HEK293 (cell line): ENCODE measurements at regions not wholly inside any gene's neighbourhood (a gene's known extent, or its start where the extent isn't known, plus 50 kb on each side); places are given as distances from the start of the nearest gene placed in this dataset.

Source experiments
- CTCF ChIA-PET: fragments of 350-600 bp; formaldehyde crosslinking; extraction: SDS; loops from one replicate; lab custom pipeline; 2021; ENCODE audit warnings: antibody characterized with exemption; lab: Yijun Ruan, JAX
- POLR2A ChIA-PET: fragments of 300-600 bp; formaldehyde crosslinking; extraction: SDS; loops from one replicate; lab custom pipeline; 2020; ENCODE audit warnings: antibody characterized with exemption, inconsistent platforms; lab: Yijun Ruan, JAX
- H3K27ac ChIP-seq: fragments of 200-500 bp; sonication (Bioruptor generic); 2 replicates; pipeline ENCODE4 v1.5.1; 2014; ENCODE audit warnings: low read depth, low read length, control low read depth, inconsistent platforms; ENCODE audit errors: extremely low read depth
- H3K36me3 ChIP-seq, 2 experiments: fragments of 200-500 bp in 1 of 2; sonication (Bioruptor generic) in 1 of 2; 1 replicate in 1 of 2; 2 replicates in 1 of 2; pipeline ENCODE4 v1.5.1; 2014 to 2017; ENCODE audit warnings: inconsistent platforms in 2 of 2, low read length in 2 of 2; ENCODE audit not compliant: control insufficient read depth in 2 of 2, insufficient read depth in 1 of 2
- H3K4me1 ChIP-seq: fragments of 200-500 bp; sonication (Bioruptor generic); 2 replicates; pipeline ENCODE4 v1.5.1; 2014; ENCODE audit warnings: mild to moderate bottlenecking, low read length, inconsistent platforms; ENCODE audit not compliant: control insufficient read depth, insufficient read depth
- H3K4me3 ChIP-seq: 2 replicates; pipeline ENCODE4 v1.5.1; 2011; ENCODE audit warnings: low read depth, mild to moderate bottlenecking, control low read depth, low read length, moderate library complexity
- H3K9me3 ChIP-seq: fragments of 200-500 bp; sonication (Bioruptor generic); 2 replicates; pipeline ENCODE4 v1.5.1; 2014; ENCODE audit warnings: low read depth, low read length, inconsistent platforms; ENCODE audit not compliant: control insufficient read depth, insufficient read depth
- BCL11B ChIP-seq: fragments of 450-650 bp; formaldehyde crosslinking; IDR thresholded peaks from 2 replicates; pipeline ENCODE4 v1.5.1; 2016; ENCODE audit warnings: low read depth, missing biosample characterization, missing genetic modification characterization
- FEZF1 ChIP-seq: fragments of 450-650 bp; formaldehyde crosslinking; IDR thresholded peaks from 2 replicates; pipeline ENCODE4 v1.5.1; 2016; ENCODE audit warnings: missing biosample characterization, missing genetic modification characterization
- HOXA7 ChIP-seq: sonication (generic); formaldehyde crosslinking; IDR thresholded peaks from 2 replicates; pipeline ENCODE4 v1.8.1; 2022; ENCODE audit warnings: missing genetic modification reagents, borderline replicate concordance
- KLF7 ChIP-seq: fragments of 450-650 bp; formaldehyde crosslinking; IDR thresholded peaks from 2 replicates; pipeline ENCODE4 v1.5.1; 2016; ENCODE audit warnings: missing biosample characterization, missing genetic modification characterization, borderline replicate concordance
- KLF9 ChIP-seq: fragments of 450-650 bp; formaldehyde crosslinking; IDR thresholded peaks from 2 replicates; pipeline ENCODE4 v1.5.1; 2016; ENCODE audit warnings: missing biosample characterization, missing genetic modification characterization, low read depth
- OSR2 ChIP-seq: fragments of 450-650 bp; formaldehyde crosslinking; IDR thresholded peaks from 2 replicates; pipeline ENCODE4 v1.5.1; 2016; ENCODE audit warnings: missing biosample characterization, missing genetic modification characterization
- OVOL3 ChIP-seq: fragments of 450-650 bp; formaldehyde crosslinking; IDR thresholded peaks from 2 replicates; pipeline ENCODE4 v1.5.1; 2016; ENCODE audit warnings: missing biosample characterization, missing genetic modification characterization
- SCRT1 ChIP-seq: fragments of 450-650 bp; formaldehyde crosslinking; IDR thresholded peaks from 2 replicates; pipeline ENCODE4 v1.5.1; 2016; ENCODE audit warnings: missing biosample characterization, missing genetic modification characterization, borderline replicate concordance
- SCRT2 ChIP-seq: fragments of 450-650 bp; formaldehyde crosslinking; IDR thresholded peaks from 2 replicates; pipeline ENCODE4 v1.5.1; 2016; ENCODE audit warnings: missing biosample characterization, missing genetic modification characterization
- ZBTB1 ChIP-seq: fragments of 450-650 bp; formaldehyde crosslinking; IDR thresholded peaks from 2 replicates; pipeline ENCODE4 v1.5.1; 2016; ENCODE audit warnings: missing biosample characterization, missing genetic modification characterization
- ZBTB20 ChIP-seq: fragments of 450-650 bp; formaldehyde crosslinking; IDR thresholded peaks from 2 replicates; pipeline ENCODE4 v1.5.1; 2016; ENCODE audit warnings: missing biosample characterization, missing genetic modification characterization
- ZBTB48 ChIP-seq: fragments of 450-650 bp; formaldehyde crosslinking; IDR thresholded peaks from 2 replicates; pipeline ENCODE4 v1.5.1; 2016; ENCODE audit warnings: missing biosample characterization, missing genetic modification characterization
- ZNF16 ChIP-seq: fragments of 450-650 bp; formaldehyde crosslinking; IDR thresholded peaks from 2 replicates; pipeline ENCODE4 v1.5.1; 2016; ENCODE audit warnings: low read depth, missing biosample characterization, missing genetic modification characterization
- ZNF211 ChIP-seq: fragments of 450-650 bp; formaldehyde crosslinking; IDR thresholded peaks from 2 replicates; pipeline ENCODE4 v1.5.1; 2016; ENCODE audit warnings: low read depth, missing biosample characterization, missing genetic modification characterization
- ZNF239 ChIP-seq: fragments of 450-650 bp; formaldehyde crosslinking; IDR thresholded peaks from 2 replicates; pipeline ENCODE4 v1.5.1; 2016; ENCODE audit warnings: missing biosample characterization, missing genetic modification characterization
- ZNF324 ChIP-seq: fragments of 450-650 bp; formaldehyde crosslinking; IDR thresholded peaks from 2 replicates; pipeline ENCODE4 v1.5.1; 2016; ENCODE audit warnings: missing biosample characterization, missing genetic modification characterization
- ZNF354C ChIP-seq: fragments of 450-650 bp; formaldehyde crosslinking; IDR thresholded peaks from 2 replicates; pipeline ENCODE4 v1.5.1; 2016; ENCODE audit warnings: missing biosample characterization, missing genetic modification characterization, low read depth, borderline replicate concordance
- ZNF37A ChIP-seq: fragments of 450-650 bp; IDR thresholded peaks from 2 replicates; pipeline ENCODE4 v1.5.1; 2018; ENCODE audit warnings: missing biosample characterization, missing genetic modification characterization
- ZNF426 ChIP-seq: fragments of 450-650 bp; formaldehyde crosslinking; IDR thresholded peaks from 2 replicates; pipeline ENCODE4 v1.5.1; 2017; ENCODE audit warnings: missing biosample characterization, missing genetic modification characterization, mild to moderate bottlenecking, inconsistent platforms, moderate library complexity
- ZNF473 ChIP-seq: fragments of 450-650 bp; formaldehyde crosslinking; IDR thresholded peaks from 2 replicates; pipeline ENCODE4 v1.5.1; 2017; ENCODE audit warnings: missing biosample characterization, missing genetic modification characterization
- ZNF510 ChIP-seq: fragments of 450-650 bp; formaldehyde crosslinking; IDR thresholded peaks from 2 replicates; pipeline ENCODE4 v1.5.1; 2018; ENCODE audit warnings: mild to moderate bottlenecking, missing genetic modification characterization, missing biosample characterization; ENCODE audit not compliant: insufficient replicate concordance
- ZNF658 ChIP-seq: fragments of 450-650 bp; formaldehyde crosslinking; IDR thresholded peaks from 2 replicates; pipeline ENCODE4; 2016; ENCODE audit warnings: missing biosample characterization, missing genetic modification characterization
- ZNF701 ChIP-seq: fragments of 450-650 bp; formaldehyde crosslinking; IDR thresholded peaks from 2 replicates; pipeline ENCODE4 v1.5.1; 2016; ENCODE audit warnings: missing biosample characterization, missing genetic modification characterization
- ZNF747 ChIP-seq: fragments of 450-650 bp; formaldehyde crosslinking; IDR thresholded peaks from 2 replicates; pipeline ENCODE4 v1.5.1; 2016; ENCODE audit warnings: missing biosample characterization, missing genetic modification characterization
- ZNF830 ChIP-seq: fragments of 450-650 bp; IDR thresholded peaks from 2 replicates; pipeline ENCODE4 v1.5.0; 2018; ENCODE audit warnings: missing biosample characterization, missing genetic modification characterization, low read depth, mild to moderate bottlenecking, moderate library complexity
- TF ChIP-seq, protein P1 (sequence below): fragments of 450-650 bp; formaldehyde crosslinking; IDR thresholded peaks from 2 replicates; pipeline ENCODE4 v1.5.1; 2016; ENCODE audit warnings: missing biosample characterization, missing genetic modification characterization

DNA sequence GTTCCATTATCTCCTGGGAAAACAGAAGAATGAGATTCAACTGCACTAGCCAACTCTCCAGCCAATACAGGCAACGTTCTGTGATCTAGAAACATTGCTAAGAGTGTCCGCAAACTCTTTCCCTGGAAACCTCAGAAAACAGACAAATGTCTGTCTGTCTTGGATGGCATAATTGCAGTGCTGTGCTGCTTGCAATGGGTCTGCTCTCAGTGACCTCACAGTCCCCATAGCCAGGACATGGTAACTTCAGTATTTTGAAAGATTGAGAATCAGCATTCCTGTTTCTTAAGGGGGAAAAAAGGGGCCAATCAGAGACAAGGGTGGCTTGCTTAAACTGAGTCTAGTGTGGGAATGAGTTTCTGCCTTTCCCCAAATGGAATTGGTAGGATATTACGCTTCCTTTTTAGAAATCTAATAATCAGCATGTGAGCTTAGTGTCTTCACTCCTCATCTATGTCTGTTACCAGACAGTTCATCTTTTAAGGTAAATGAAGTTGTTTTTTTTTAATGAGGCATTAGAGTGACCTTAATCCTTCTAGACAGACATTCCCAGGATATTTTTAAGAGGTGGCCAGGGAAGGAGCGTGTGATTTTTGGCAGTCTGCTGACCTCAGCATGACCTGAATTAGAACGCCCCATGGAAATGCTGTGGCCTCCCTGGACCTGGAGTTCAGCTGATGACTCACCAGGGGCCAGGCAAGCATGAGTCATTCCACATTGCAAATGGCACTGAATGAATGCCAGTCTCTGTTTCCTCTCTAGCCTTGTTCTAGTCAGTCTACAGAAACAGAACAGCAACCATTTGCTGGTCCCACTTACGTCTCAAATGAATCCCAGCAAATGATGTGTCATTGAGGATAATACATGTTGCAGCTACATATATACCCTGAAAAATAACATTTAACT is 210.2 kb upstream of the ACTBL2 start (continued):
- TF ChIP-seq, protein P1, sequence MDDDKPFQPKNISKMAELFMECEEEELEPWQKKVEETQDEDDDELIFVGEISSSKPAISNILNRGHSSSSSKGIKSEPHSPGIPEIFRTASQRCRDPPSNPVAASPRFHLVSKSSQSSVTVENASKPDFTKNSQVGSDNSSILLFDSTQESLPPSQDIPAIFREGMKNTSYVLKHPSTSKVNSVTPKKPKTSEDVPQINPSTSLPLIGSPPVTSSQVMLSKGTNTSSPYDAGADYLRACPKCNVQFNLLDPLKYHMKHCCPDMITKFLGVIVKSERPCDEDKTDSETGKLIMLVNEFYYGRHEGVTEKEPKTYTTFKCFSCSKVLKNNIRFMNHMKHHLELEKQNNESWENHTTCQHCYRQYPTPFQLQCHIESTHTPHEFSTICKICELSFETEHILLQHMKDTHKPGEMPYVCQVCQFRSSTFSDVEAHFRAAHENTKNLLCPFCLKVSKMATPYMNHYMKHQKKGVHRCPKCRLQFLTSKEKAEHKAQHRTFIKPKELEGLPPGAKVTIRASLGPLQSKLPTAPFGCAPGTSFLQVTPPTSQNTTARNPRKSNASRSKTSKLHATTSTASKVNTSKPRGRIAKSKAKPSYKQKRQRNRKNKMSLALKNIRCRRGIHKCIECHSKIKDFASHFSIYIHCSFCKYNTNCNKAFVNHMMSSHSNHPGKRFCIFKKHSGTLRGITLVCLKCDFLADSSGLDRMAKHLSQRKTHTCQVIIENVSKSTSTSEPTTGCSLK: no peak
- TF ChIP-seq ZNF510 (tag by site-specific recombination): no peak
- TF ChIP-seq ZBTB20 (tag by site-specific recombination): no peak
- TF ChIP-seq SCRT2 (tag by site-specific recombination): no peak
- TF ChIP-seq KLF9 (tag by site-specific recombination): no peak

DNA sequence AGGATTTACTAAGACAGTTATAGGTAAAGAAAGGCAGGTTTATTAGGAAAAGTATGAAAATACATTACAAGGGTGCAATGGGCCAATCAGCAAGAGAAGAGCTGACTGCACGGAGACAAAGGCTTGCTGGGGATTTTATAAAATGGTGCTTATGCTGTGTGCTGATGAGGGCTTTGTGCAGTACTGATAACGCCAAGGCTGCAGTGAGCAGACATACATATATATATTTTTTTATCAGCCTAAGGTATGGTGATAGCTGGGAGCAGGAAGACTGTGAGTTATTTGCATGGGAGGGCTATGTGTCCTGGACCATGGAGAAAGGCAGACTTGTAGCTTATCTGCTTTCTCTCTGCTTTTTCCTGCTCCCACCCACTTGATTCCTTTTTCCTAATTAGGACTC is 208.1 kb upstream of the ACTBL2 start:
- TF ChIP-seq ZNF830: no peak
- TF ChIP-seq ZBTB1 (tag by site-specific recombination): no peak
- TF ChIP-seq ZNF211 (tag by site-specific recombination): no peak
- TF ChIP-seq ZNF473 (tag by site-specific recombination): no peak
- TF ChIP-seq ZNF239 (tag by site-specific recombination): no peak
- no peak for TF ChIP-seq ZNF354C (tag by site-specific recombination)
- no peak for TF ChIP-seq ZNF37A (tag by site-specific recombination)
- TF ChIP-seq ZNF658: no peak
- TF ChIP-seq, all 188 proteins: peak for 0
- H3K9me3 ChIP-seq: no peaks in the 10 kb centered on the region
- 0 out of 2 replicates have a peak, but pooled peaks cover 4% of the 10 kb centered on the region for H3K4me1 ChIP-seq
- H3K36me3 ChIP-seq: no peaks in the 10 kb centered on the region
- ChIA-PET CTCF (interaction anchor here (1.2 kb wide), 1 partner anchor 393 kb away, joined by 3 read pairs; no protein-coding TSS in a partner anchor), POLR2A (no interaction called here)
- H3K4me3 ChIP-seq: no peak overlapping the region
- H3K27ac ChIP-seq: no peak overlapping the region

DNA sequence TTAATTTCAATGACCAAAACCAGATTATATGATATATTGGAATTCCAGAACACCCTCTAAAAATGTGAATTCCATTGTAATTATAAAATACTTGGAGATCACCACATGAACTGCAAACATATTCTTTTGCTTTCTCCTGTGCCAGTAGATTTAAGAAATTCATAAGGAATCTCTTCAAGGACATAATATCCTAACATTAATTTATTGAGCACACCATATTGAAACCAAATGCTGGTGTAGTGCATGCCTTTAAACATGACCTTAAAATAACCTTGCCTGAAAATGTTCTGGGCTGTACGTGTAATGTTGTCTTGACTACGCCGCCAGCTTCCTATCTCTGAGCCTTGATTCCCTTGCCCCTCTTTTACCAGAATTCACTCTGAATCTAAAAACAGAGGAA is 205.0 kb upstream of the ACTBL2 start:
- H3K4me3 ChIP-seq: no peak overlapping the region
- H3K9me3 ChIP-seq: no peaks in the 10 kb centered on the region
- H3K4me1 ChIP-seq: no peaks in the 10 kb centered on the region
- H3K27ac ChIP-seq: no peak overlapping the region
- no peaks in the 10 kb centered on the region for H3K36me3 ChIP-seq
- POLR2A ChIA-PET: no interaction called here
- TF ChIP-seq ZNF747 (tag by site-specific recombination) (no peak), KLF7 (tag by site-specific recombination) (no peak), BCL11B (tag by site-specific recombination) (no peak), OSR2 (tag by site-specific recombination) (no peak)
- CTCF ChIA-PET: no interaction called here

DNA sequence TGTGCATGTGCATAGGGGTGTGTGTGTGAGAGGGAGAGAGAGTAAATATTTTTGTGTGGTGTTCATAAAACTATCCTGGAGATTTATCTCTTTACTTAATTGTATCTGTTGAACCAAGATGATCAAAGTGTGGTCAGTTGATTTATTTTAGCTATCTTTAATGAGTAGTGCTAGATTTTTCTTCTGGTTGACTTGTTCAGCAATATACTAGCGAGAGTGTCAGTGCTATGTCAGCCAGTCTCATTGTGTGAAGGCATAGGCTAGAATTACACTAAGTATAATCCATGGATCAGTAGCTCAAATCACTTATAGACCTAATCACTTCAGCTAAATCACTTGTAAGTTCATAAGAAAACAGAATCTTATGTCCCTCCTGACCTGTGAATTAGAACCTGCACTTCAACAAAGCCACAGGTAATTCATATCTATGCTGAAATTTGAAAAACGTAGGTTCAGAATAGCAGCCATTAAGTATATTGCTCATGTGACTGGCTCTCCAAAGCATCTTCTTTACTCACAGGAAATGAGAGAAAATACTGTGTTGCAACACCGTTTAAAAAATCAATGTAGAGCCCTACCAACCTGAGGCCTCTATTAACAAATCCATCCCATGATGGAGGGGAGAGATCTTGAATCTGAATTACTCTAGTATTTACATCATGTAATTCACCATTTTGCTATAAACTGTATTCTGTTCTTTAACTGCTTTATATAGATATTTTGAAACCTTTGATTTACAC is 203.1 kb upstream of the ACTBL2 start:
- ChIA-PET CTCF (interaction anchor here (0.5 to 0.6 kb wide), 3 partner anchors 388 to 1425 kb away, joined by 3 to 5 read pairs (median 5); no protein-coding TSS in a partner anchor), POLR2A (no interaction called here)
- H3K27ac ChIP-seq: no peak overlapping the region
- no peaks in the 10 kb centered on the region for H3K9me3 ChIP-seq
- H3K36me3 ChIP-seq: no peaks in the 10 kb centered on the region
- no peak overlapping the region for H3K4me3 ChIP-seq
- H3K4me1 ChIP-seq: no peaks in the 10 kb centered on the region
- no peak for TF ChIP-seq OVOL3
- no peak for TF ChIP-seq ZBTB48 (tag by site-specific recombination)
- TF ChIP-seq ZNF16 (tag by site-specific recombination): no peak
- no peak for TF ChIP-seq SCRT1 (tag by site-specific recombination)
- TF ChIP-seq ZNF324 (tag by site-specific recombination): no peak
- no peak for TF ChIP-seq ZNF701
- TF ChIP-seq FEZF1 (tag by site-specific recombination): no peak
- TF ChIP-seq ZNF426 (tag by site-specific recombination): no peak
- TF ChIP-seq HOXA7 (CRISPR knock-in tag): no peak
